AG09319 (cell line): ENCODE measurements at regions not wholly inside any gene's neighbourhood (a gene's known extent, or its start where the extent isn't known, plus 50 kb on each side); places are given as distances from the start of the nearest gene placed in this dataset.

ENCODE experiments used
- DNase-seq: peaks from one replicate; pipeline ENCODE4 v3.0.0-alpha.2; 2010; ENCODE audit warnings: low read depth; ENCODE audit errors: extremely low read depth
- TF ChIP-seq, protein P1 (sequence below): IDR thresholded peaks from 2 replicates; pipeline ENCODE4 v1.5.1; 2011; ENCODE audit warnings: low read depth, mild to moderate bottlenecking, inconsistent platforms, low read length, moderate library complexity

DNA sequence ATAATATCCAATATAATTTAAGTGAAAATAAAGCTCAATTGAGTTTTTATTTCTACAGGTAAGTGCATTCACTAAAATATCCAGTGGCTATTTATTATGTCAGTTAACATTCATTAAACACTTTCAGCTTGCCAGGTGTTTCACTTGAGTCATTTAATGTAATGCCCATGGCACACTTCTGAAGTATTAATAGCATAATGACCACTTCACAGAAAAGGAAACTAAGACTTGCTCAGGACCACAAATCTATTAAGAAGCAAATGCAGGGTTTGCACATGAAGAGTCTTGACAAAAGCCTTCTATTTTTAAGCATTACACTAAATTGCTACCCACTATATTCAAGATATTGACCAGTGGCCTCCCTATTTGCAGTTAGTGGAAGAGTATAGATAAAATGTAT, 612.7 kb downstream of the KCTD8 start:
- TF ChIP-seq, protein P1, sequence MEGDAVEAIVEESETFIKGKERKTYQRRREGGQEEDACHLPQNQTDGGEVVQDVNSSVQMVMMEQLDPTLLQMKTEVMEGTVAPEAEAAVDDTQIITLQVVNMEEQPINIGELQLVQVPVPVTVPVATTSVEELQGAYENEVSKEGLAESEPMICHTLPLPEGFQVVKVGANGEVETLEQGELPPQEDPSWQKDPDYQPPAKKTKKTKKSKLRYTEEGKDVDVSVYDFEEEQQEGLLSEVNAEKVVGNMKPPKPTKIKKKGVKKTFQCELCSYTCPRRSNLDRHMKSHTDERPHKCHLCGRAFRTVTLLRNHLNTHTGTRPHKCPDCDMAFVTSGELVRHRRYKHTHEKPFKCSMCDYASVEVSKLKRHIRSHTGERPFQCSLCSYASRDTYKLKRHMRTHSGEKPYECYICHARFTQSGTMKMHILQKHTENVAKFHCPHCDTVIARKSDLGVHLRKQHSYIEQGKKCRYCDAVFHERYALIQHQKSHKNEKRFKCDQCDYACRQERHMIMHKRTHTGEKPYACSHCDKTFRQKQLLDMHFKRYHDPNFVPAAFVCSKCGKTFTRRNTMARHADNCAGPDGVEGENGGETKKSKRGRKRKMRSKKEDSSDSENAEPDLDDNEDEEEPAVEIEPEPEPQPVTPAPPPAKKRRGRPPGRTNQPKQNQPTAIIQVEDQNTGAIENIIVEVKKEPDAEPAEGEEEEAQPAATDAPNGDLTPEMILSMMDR: no peak
- no peak for DNase-seq

DNA sequence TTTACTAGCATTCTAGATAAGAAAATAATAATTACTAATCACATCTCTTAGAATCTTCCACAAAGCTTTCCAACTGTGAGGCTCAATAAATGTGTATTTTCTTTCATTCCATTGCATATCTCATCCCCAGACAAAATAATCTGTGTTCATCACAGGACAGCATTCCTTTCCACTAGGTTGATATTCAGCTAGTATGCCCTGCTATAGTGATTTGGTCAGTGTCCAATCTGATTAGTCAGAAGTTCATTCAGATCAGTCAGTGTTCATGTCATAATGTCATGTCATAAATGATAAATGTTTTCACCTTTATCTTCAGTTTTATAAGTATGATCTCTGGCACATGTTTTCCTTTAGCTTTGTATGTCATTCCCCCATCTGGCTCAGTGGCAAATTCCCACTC, 611.4 kb downstream of the KCTD8 start:
- no peak for DNase-seq
- TF ChIP-seq, protein P1: no peak

DNA sequence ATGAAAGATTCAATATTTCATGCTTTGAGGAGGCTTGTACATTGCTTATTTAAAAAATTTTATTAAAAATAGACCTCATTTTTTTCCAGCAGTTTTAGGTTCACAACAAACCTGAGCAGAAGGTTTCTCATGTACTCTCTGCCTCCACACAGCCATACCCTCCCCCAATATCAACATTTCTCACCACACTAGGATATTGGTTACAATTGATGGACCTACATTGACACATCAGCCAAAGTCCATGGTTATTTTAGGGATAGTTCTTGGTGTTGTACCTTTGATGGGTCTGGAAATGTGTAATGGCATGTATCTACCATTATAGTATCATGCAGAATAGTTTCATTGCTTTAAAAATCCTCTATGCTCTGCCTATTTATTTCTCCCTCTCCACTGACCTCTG, 611.0 kb downstream of the KCTD8 start:
- no peak for DNase-seq
- TF ChIP-seq, protein P1: no peak

- DNase-seq: no peak
- TF ChIP-seq, protein P1: no peak
Measured at GRCh38 chr4:43842594-43842993, 606.0 kb downstream of the KCTD8 start.

GRCh38 chr4:43843501-43843900, 605.1 kb downstream of the KCTD8 start:
- TF ChIP-seq, protein P1: no peak
- no peak for DNase-seq

- TF ChIP-seq, protein P1: no peak
Measured at GRCh38 chr4:43846111-43846587, 602.5 kb downstream of the KCTD8 start.

DNA sequence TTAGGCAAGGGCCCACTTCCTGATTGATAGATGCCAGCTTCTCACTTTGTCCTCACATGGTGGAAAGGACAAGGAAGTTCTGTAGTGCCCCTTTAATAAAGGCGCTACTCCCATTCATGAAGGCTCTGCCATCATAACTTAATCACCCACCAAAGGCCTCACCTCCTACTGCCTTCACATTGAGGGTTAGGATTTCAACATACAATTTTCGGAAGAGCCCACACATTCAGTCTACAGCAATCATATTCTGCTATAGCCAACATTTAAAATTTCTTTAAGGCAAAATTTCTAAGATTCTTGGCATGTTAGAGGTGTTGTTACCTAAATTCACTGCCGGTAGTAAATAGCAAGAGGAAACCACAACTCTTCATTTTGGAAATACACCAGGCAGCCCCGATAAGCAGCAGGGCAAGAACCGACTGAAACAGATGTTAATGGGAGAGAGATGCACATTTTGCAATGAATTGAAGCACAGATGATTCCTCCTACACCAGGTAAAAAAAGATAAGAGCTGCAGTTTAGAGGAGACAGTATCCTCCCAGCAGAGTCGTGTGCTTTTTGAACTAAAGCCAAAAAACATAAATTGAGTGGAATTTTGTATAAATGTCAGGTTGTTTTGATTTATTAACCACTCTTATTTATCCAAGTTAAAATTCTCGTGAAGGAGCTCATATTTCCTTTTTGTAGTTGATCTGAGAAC, 594.9 kb downstream of the KCTD8 start:
- TF ChIP-seq, protein P1: no peak
- DNase-seq: no peak

More at GRCh38 chr4:43846111-43846587, 602.5 kb downstream of the KCTD8 start:
- DNase-seq: no peak
